ENCODE measurements at regions not wholly inside any gene's neighbourhood (a gene's known extent, or its start where the extent isn't known, plus 50 kb on each side); places are given as distances from the start of the nearest gene placed in this dataset.

- no peak for TF ChIP-seq PKNOX1 (IDR thresholded peaks at IDR 0.05)
- peak; percentile 27 for TF ChIP-seq SKIL (IDR thresholded peaks at IDR 0.05; ENCODE audit: low read depth, poor library complexity, severe bottlenecking)
- peak; percentile 95 for TF ChIP-seq MEF2B (IDR thresholded peaks at IDR 0.05; ENCODE audit: partially characterized antibody, poor library complexity, severe bottlenecking)
- no peak for TF ChIP-seq ZBTB4 (CRISPR knock-in tag; IDR thresholded peaks at IDR 0.05)
- 0 out of 2 replicates have a peak, but pooled peaks have one; percentile 28 for TF ChIP-seq IKZF1 (conservative IDR thresholded peaks at IDR 0.05)
- no peak for TF ChIP-seq DPF2 (IDR thresholded peaks at IDR 0.05)
- 0 out of 2 replicates have a peak, but pooled peaks have one; percentile 19 for TF ChIP-seq TBL1XR1 (IDR thresholded peaks at IDR 0.05; ENCODE audit: low read depth, low read length)
- TF ChIP-seq CBX5 (IDR thresholded peaks at IDR 0.05; ENCODE audit: low read depth) = no peak
- TF ChIP-seq MEF2A (IDR thresholded peaks at IDR 0.05; ENCODE audit: insufficient read depth, low read depth, low read length) = 0 out of 2 replicates have a peak, but pooled peaks have one; percentile 14
- TF ChIP-seq NRF1 (conservative IDR thresholded peaks at IDR 0.05; ENCODE audit: low read depth, low read length) = no peak
- TF ChIP-seq PRDM15 (CRISPR knock-in tag; IDR thresholded peaks at IDR 0.05) = no peak
- no peak for TF ChIP-seq ZNF207 (IDR thresholded peaks at IDR 0.05; ENCODE audit: borderline replicate concordance)
- no peak for TF ChIP-seq HCFC1 (IDR thresholded peaks at IDR 0.05; ENCODE audit: low read length)
- TF ChIP-seq ATF7 (IDR thresholded peaks at IDR 0.05; ENCODE audit: low read depth) = 0 out of 2 replicates have a peak, but pooled peaks have one; percentile 16
- TF ChIP-seq SMC3 (IDR thresholded peaks at IDR 0.05; ENCODE audit: borderline replicate concordance, low read length) = no peak
- no peak for TF ChIP-seq YBX1 (IDR thresholded peaks at IDR 0.05)
- TF ChIP-seq IKZF2 (IDR thresholded peaks at IDR 0.05) = peak in 1 of 2 experiments; percentile 57; a peak in 2 of 4 replicates
- no peak for TF ChIP-seq NFXL1 (IDR thresholded peaks at IDR 0.05; ENCODE audit: borderline replicate concordance)
- TF ChIP-seq IRF5 (IDR thresholded peaks at IDR 0.05; ENCODE audit: borderline replicate concordance) = peak; percentile 51; the same call in 1 of the 2 replicates
These were observed 259.3 kb downstream of the BMP7 start (continued) for GRCh38 chr20:57007171-57007540.
